ENCODE measurements at regions not wholly inside any gene's neighbourhood (a gene's known extent, or its start where the extent isn't known, plus 50 kb on each side); places are given as distances from the start of the nearest gene placed in this dataset.

- TF ChIP-seq CTCF (IDR thresholded peaks at IDR 0.05; ENCODE audit: poor library complexity) = no peak
- TF ChIP-seq EZH2 (IDR thresholded peaks at IDR 0.05; ENCODE audit: borderline replicate concordance) = no peak
These were observed 92.0 kb upstream of the PRMT6 start for GRCh38 chr1:106964495-106964894.
